Mesendoderm (in vitro differentiated cells): ENCODE measurements at regions not wholly inside any gene's neighbourhood (a gene's known extent, or its start where the extent isn't known, plus 50 kb on each side); places are given as distances from the start of the nearest gene placed in this dataset.
A peak's percentile ranks its signal among the peaks of the same experiment; 100 is the strongest.

Source experiments
- DNase-seq: peaks from one replicate; pipeline ENCODE4 v3.0.0; 2013
- H2AK5ac ChIP-seq: 2 replicates; pipeline ENCODE4 v1.6.1; 2013; ENCODE audit warnings: low read length, inconsistent platforms
- H2BK120ac ChIP-seq: 2 replicates; pipeline ENCODE4 v1.6.1; 2013; ENCODE audit warnings: low read depth, mild to moderate bottlenecking, low read length, moderate library complexity, mixed read lengths
- H2BK15ac ChIP-seq: replicated peaks from 2 replicates; pipeline ENCODE4 v1.6.1; 2013; ENCODE audit warnings: low read depth, mild to moderate bottlenecking, moderate library complexity
- H2BK5ac ChIP-seq: 2 replicates; pipeline ENCODE4 v1.6.1; 2013; ENCODE audit warnings: low read length, inconsistent platforms
- H3K18ac ChIP-seq: 2 replicates; pipeline ENCODE4 v1.6.1; 2013; ENCODE audit warnings: mild to moderate bottlenecking, low read length, mixed read lengths
- H3K23ac ChIP-seq: one replicate; pipeline ENCODE4 v1.6.1; 2013; ENCODE audit warnings: low read length
- H3K27ac ChIP-seq: 2 replicates; pipeline ENCODE4 v1.5.1; 2013; ENCODE audit warnings: low read depth, mild to moderate bottlenecking, inconsistent platforms, low read length, moderate library complexity
- H3K27me3 ChIP-seq: 2 replicates; pipeline ENCODE4 v1.6.1; 2013; ENCODE audit warnings: low read length, control low read depth, mild to moderate bottlenecking, inconsistent platforms; ENCODE audit not compliant: insufficient read depth, poor library complexity
- H3K36me3 ChIP-seq: 2 replicates; pipeline ENCODE4 v1.6.1; 2013; ENCODE audit warnings: low read length, inconsistent platforms; ENCODE audit not compliant: control insufficient read depth, insufficient read depth
- H3K4ac ChIP-seq: one replicate; pipeline ENCODE4 v1.6.1; 2013; ENCODE audit warnings: low read depth, mild to moderate bottlenecking, low read length, moderate library complexity
- H3K4me1 ChIP-seq: 2 replicates; pipeline ENCODE4 v1.6.1; 2013; ENCODE audit warnings: low read depth, low read length, inconsistent platforms; ENCODE audit not compliant: control insufficient read depth
- H3K4me2 ChIP-seq: 2 replicates; pipeline ENCODE4 v1.6.1; 2013; ENCODE audit warnings: low read length
- H3K4me3 ChIP-seq: 2 replicates; pipeline ENCODE4 v1.5.1; 2013; ENCODE audit warnings: mild to moderate bottlenecking, low read length
- H3K56ac ChIP-seq: one replicate; pipeline ENCODE4 v1.6.1; 2013; ENCODE audit warnings: low read length
- H3K79me1 ChIP-seq: 2 replicates; pipeline ENCODE4 v1.6.1; 2013; ENCODE audit warnings: low read length, inconsistent platforms
- H3K79me2 ChIP-seq: 2 replicates; pipeline ENCODE4 v1.6.1; 2013; ENCODE audit warnings: mild to moderate bottlenecking, low read length; ENCODE audit not compliant: control insufficient read depth, insufficient read depth
- H3K9ac ChIP-seq: 2 replicates; pipeline ENCODE4 v1.6.1; 2013; ENCODE audit warnings: low read length, inconsistent platforms
- H4K5ac ChIP-seq: one replicate; pipeline ENCODE4 v1.6.1; 2013; ENCODE audit warnings: low read length
- H4K8ac ChIP-seq: one replicate; pipeline ENCODE4 v1.6.1; 2013; ENCODE audit warnings: low read depth, mild to moderate bottlenecking, control low read depth, low read length, moderate library complexity
- WGBS: extraction: QIAGEN DNeasy Blood & Tissue Kit; methylation state at CpG from one replicate; pipeline ENCODE4 v1.1.7; 2013; ENCODE audit warnings: low lambda C conversion rate, missing lambda C conversion rate; ENCODE audit not compliant: insufficient coverage; ENCODE audit errors: extremely low coverage; 5-methylcytosine and 5-hydroxymethylcytosine counted together

GRCh38 chr2:175446201-175446600 lies 264.7 kb upstream of the ATP5MC3 start:
- H3K27me3 ChIP-seq, result no peaks in the 10 kb centered on the region
- H3K4me2 ChIP-seq, result no peak overlapping the region
- no peak overlapping the region for H3K18ac ChIP-seq
- H3K4me1 ChIP-seq, result peaks cover 5% of the 10 kb centered on the region
- no peak overlapping the region for H3K4me3 ChIP-seq
- no peak overlapping the region for H3K56ac ChIP-seq
- H3K27ac ChIP-seq, result no peak overlapping the region
- no peaks in the 10 kb centered on the region for H3K79me1 ChIP-seq
- no peak overlapping the region for H4K5ac ChIP-seq
- H2AK5ac ChIP-seq, result no peak overlapping the region
- H3K4ac ChIP-seq, result no peak overlapping the region
- no peaks in the 10 kb centered on the region for H3K79me2 ChIP-seq
- H3K36me3 ChIP-seq, result no peaks in the 10 kb centered on the region
- no peak overlapping the region for H3K9ac ChIP-seq
- H4K8ac ChIP-seq, result no peak overlapping the region
- no CpG with 5 or more reads among the region's 4 CpGs for whole genome bisulfite sequencing
- no peak overlapping the region for H2BK120ac ChIP-seq
- H3K23ac ChIP-seq, result no peak overlapping the region
- no peak for DNase-seq
- no peak overlapping the region for H2BK5ac ChIP-seq
- no peak overlapping the region for H2BK15ac ChIP-seq

- H3K27ac ChIP-seq, result no peak overlapping the region
- no peak overlapping the region for H3K9ac ChIP-seq
- H3K23ac ChIP-seq, result no peak overlapping the region
- H3K79me2 ChIP-seq, result no peaks in the 10 kb centered on the region
- no CpG with 5 or more reads among the region's 3 CpGs for WGBS
- no peak overlapping the region for H4K5ac ChIP-seq
- H3K36me3 ChIP-seq, result no peaks in the 10 kb centered on the region
- no peaks in the 10 kb centered on the region for H3K27me3 ChIP-seq
- no peak overlapping the region for H2AK5ac ChIP-seq
- no peak overlapping the region for H3K4me3 ChIP-seq
- no peak overlapping the region for H3K56ac ChIP-seq
- H3K79me1 ChIP-seq, result no peaks in the 10 kb centered on the region
- no peak overlapping the region for H3K18ac ChIP-seq
- H3K4me2 ChIP-seq, result no peak overlapping the region
- DNase-seq, result peak; percentile 8
- no peak overlapping the region for H3K4ac ChIP-seq
- H2BK5ac ChIP-seq, result no peak overlapping the region
- no peak overlapping the region for H2BK15ac ChIP-seq
- peaks cover 5% of the 10 kb centered on the region for H3K4me1 ChIP-seq
- H2BK120ac ChIP-seq, result no peak overlapping the region
- no peak overlapping the region for H4K8ac ChIP-seq
Observed at GRCh38 chr2:175445281-175445680, 263.8 kb upstream of the ATP5MC3 start.

- no peaks in the 10 kb centered on the region for H3K79me2 ChIP-seq
- no peak overlapping the region for H3K4me2 ChIP-seq
- no peak overlapping the region for H4K8ac ChIP-seq
- no peak overlapping the region for H3K56ac ChIP-seq
- no peak overlapping the region for H2BK5ac ChIP-seq
- H3K9ac ChIP-seq, result no peak overlapping the region
- no peaks in the 10 kb centered on the region for H3K79me1 ChIP-seq
- H3K4me3 ChIP-seq, result no peak overlapping the region
- H3K23ac ChIP-seq, result no peak overlapping the region
- no peak overlapping the region for H3K27ac ChIP-seq
- WGBS, result no CpG with 5 or more reads among the region's 6 CpGs
- no peak overlapping the region for H2BK15ac ChIP-seq
- H4K5ac ChIP-seq, result no peak overlapping the region
- H3K27me3 ChIP-seq, result no peaks in the 10 kb centered on the region
- H3K18ac ChIP-seq, result no peak overlapping the region
- no peak overlapping the region for H3K4ac ChIP-seq
- H3K36me3 ChIP-seq, result no peaks in the 10 kb centered on the region
- no peak for DNase-seq
- no peak overlapping the region for H2BK120ac ChIP-seq
- peaks cover 5% of the 10 kb centered on the region for H3K4me1 ChIP-seq
- H2AK5ac ChIP-seq, result no peak overlapping the region
Observed at GRCh38 chr2:175442441-175442840, 260.9 kb upstream of the ATP5MC3 start.

DNA sequence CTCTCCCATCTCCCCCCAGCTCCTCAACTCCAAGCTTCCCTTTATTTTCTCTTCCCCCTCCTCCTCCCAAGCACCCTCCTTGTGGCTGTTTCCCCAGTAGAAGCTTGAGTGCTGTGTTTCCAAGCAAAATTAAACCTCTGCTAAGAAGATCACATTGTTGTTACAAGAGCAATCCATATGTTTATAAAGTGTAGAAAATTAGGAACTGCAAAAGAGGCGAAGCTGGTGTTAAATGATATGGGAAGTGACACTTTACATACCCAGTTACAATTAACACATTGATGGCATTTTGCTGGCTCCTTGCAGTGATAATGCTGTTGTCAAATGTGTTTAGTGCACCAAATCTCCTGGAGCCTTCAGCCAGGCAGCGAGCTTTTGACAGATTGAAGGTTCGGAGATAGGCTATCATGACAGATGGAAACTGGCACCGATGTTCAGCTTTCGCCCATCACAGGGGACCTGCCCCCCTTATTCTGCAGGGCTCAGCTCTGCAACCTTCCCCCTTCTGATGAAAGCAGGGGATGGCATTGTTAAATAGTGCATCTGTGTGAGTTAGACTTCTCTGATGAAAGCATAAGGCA lies 259.8 kb upstream of the ATP5MC3 start:
- H3K9ac ChIP-seq, result no peak overlapping the region
- H3K4ac ChIP-seq, result no peak overlapping the region
- no peak overlapping the region for H3K18ac ChIP-seq
- H3K79me2 ChIP-seq, result no peaks in the 10 kb centered on the region
- no peak overlapping the region for H3K4me2 ChIP-seq
- no peaks in the 10 kb centered on the region for H3K36me3 ChIP-seq
- H3K79me1 ChIP-seq, result no peaks in the 10 kb centered on the region
- no peak overlapping the region for H4K8ac ChIP-seq
- H2AK5ac ChIP-seq, result no peak overlapping the region
- H3K4me1 ChIP-seq, result peaks cover 5% of the 10 kb centered on the region
- no CpG with 5 or more reads among the region's 5 CpGs for WGBS
- no peak overlapping the region for H3K56ac ChIP-seq
- no peak overlapping the region for H2BK15ac ChIP-seq
- H3K27ac ChIP-seq, result no peak overlapping the region
- DNase-seq, result peak; percentile 54
- no peak overlapping the region for H3K23ac ChIP-seq
- H3K27me3 ChIP-seq, result no peaks in the 10 kb centered on the region
- no peak overlapping the region for H2BK120ac ChIP-seq
- no peak overlapping the region for H4K5ac ChIP-seq
- H2BK5ac ChIP-seq, result no peak overlapping the region
- H3K4me3 ChIP-seq, result no peak overlapping the region

GRCh38 chr2:175439416-175439815 lies 257.9 kb upstream of the ATP5MC3 start:
- Histone ChIP-seq H3K27ac (no peak overlapping the region), H2BK120ac (no peak overlapping the region), H3K79me1 (no peaks in the 10 kb centered on the region), H4K8ac (no peak overlapping the region), H3K4me3 (no peak overlapping the region), H3K79me2 (no peaks in the 10 kb centered on the region), H2BK5ac (no peak overlapping the region), H3K9ac (no peak overlapping the region), H3K4ac (no peak overlapping the region), H3K36me3 (no peaks in the 10 kb centered on the region), H3K23ac (peak overlapping the region; percentile 89), H3K4me1 (peaks cover 5% of the 10 kb centered on the region), H3K56ac (no peak overlapping the region), H2BK15ac (no peak overlapping the region), H4K5ac (no peak overlapping the region), H3K18ac (no peak overlapping the region), H3K27me3 (no peaks in the 10 kb centered on the region), H2AK5ac (no peak overlapping the region), H3K4me2 (no peak overlapping the region)
- WGBS, result no CpG with 5 or more reads among the region's 1 CpG
- peak; percentile 46 for DNase-seq

DNA sequence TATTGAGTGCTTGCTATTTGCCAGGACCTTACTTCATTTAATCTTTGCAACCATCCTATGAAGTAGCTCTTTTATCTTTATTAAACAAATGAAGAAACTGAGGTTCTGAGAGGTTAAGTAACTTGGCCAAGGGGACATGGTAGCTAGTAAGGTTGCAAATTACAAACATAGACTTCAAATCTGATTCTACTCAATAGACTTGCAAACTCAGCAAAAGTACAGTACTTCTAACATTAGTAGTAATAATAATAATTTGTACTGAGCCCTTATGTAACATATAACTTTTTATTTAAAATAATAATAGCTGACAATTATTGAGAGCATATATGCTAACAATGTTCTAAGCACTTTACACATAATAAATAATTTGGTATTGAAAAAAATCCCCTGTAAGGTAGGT lies 255.7 kb upstream of the ATP5MC3 start:
- Histone ChIP-seq H3K4ac (no peak overlapping the region), H3K36me3 (no peaks in the 10 kb centered on the region), H3K27ac (no peak overlapping the region), H2BK120ac (no peak overlapping the region), H2AK5ac (no peak overlapping the region), H2BK15ac (no peak overlapping the region), H3K18ac (no peak overlapping the region), H3K56ac (no peak overlapping the region), H3K4me3 (no peak overlapping the region), H3K4me2 (no peak overlapping the region), H3K23ac (no peak overlapping the region), H4K8ac (no peak overlapping the region), H3K27me3 (no peaks in the 10 kb centered on the region), H3K9ac (no peak overlapping the region), H4K5ac (no peak overlapping the region), H2BK5ac (no peak overlapping the region), H3K79me2 (no peaks in the 10 kb centered on the region), H3K4me1 (peaks cover 3% of the 10 kb centered on the region), H3K79me1 (no peaks in the 10 kb centered on the region)
- no peak for DNase-seq
